MV-4-11 (cell line): ENCODE measurements at regions not wholly inside any gene's neighbourhood (a gene's known extent, or its start where the extent isn't known, plus 50 kb on each side); places are given as distances from the start of the nearest gene placed in this dataset.

ENCODE experiments used
- DNase-seq: peaks from one replicate; lab custom pipeline; 2025; lab: John Stamatoyannopoulos, UW

DNA sequence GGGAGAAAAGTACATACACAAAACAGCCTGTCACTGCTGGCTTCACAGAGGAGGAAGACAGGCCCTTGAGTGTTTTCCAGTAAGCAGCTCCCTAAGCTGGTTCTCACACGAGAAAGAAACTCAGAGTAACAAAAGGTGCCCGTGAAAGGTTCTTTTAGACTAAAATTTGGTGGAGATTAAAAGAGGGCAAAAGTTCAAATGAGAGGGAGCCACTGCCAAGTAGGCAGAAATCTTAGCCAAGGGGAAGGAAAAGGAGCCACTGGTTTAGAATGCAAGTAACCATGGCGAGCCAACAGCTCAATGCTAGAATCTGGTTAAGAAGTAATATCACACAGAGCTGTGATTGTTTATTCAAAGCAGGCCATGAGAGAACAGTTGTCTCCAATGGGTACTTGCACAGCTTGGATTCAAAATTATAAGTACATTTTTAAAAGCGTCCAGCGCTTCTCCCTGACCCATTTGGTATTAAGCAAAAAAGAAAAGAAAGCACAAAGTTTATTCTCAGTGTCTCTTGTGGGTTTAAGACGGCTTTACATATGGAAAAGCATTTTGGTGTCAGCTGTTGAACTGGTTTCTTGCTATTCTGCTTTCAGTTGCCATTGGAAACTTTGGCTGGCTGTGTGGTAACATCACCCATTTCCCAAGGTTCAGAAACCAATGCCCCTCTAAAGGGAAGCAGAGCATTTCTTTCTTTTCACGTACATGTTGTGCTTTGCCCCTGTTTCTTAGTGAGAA is 648.5 kb downstream of the RNF144B start:
- DNase-seq: no peak

DNA sequence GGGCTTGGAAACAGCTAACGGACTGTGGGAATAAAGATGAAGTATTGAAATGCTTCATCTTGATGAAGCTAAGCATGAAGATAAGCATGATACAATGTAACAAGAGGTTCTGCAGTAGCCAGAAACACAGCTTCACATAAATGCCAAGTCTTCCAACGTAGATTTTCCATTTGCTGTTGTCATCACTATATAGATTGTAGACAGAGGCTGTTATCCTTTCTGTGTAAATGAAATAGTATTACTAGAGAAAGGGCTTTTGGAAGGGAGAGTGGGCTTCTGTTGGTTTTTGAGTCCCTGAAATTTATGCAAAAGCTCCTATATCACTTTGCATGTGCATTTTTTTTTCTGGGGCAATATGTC is 649.0 kb downstream of the RNF144B start:
- DNase-seq: no peak

GRCh38 chr6:19037607-19038006 is 650.5 kb downstream of the RNF144B start:
- DNase-seq: no peak

GRCh38 chr6:19039287-19039686 is 652.1 kb downstream of the RNF144B start:
- DNase-seq: no peak

DNA sequence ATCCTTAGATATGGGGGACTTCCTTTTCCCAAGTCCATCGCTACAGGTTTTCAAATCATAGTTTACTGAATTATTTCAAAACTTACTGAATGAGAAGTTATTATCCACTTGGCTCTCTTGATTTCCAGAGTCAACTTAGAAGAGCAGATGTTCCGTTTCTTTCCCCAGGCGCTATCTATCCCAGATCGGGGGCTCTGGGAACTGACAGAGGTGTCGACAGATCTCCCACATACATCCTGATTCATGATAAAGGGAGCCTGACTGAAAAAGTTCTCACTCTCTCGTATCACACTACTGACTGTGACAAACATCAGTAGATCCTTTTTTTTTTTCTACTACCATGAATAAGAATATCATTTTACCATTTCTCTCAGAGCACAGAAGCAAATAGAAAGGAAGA is 654.8 kb downstream of the RNF144B start:
- DNase-seq: no peak

- no peak for DNase-seq
Observed at GRCh38 chr6:19042420-19042819, 655.3 kb downstream of the RNF144B start.

DNA sequence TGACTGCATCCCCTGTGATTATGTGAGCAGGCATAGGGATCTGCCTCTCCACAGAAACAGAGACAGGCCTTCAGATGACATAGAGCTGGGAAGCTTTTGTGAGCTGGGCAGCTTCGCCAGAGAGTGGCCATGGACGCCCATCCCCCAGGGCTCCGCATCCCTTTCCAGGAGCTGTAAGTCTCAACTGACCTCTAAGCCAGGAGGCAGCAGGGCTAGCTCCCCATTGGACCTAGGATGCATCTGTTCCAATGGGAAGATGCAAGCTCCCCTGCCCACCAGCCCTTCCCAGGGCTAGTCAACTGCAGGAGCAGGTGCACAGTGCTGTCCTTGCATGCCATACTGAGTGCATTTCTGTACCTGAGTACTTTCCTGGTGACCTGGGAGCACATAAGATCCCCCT is 663.6 kb downstream of the RNF144B start:
- DNase-seq: no peak

- no peak for DNase-seq
Observed at GRCh38 chr6:19052219-19052618, 665.1 kb downstream of the RNF144B start.

DNA sequence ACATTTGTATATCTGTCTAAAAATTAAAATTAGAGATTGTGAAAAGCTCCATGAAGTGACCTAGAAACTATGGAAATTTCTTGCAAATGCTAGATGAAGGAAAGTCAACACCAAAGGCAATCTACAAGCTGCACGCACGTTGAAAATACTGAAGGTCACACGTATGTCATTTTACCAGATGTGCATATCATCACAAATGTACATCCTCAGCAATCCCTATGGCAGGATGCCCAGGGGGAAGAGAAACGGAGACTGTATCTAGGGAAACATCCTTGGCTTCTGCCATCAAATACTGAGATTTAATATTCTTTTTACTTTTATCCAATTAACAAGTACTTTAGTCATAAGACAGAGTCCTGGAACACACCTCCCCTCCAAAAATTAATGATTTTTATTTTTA is 672.0 kb downstream of the RNF144B start:
- DNase-seq: no peak

DNA sequence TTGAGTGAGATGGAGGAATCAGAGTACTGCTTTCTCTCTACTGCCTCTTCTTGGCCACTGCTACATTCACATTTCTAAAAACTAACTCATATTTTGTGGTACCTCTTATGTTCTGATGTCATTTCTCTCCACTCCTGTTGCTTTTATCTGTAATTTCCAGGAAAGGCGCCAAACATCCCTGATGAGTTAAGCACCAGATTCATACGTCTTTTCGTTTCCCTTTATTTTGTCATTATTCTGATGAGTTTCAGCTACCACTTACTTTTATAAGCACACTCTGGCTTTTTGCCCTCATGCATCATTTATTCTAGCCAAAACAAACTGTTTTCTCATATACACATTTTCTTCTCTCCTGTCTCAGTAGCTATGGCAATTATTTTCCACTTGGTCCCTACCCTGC is 680.0 kb downstream of the RNF144B start:
- no peak for DNase-seq

DNA sequence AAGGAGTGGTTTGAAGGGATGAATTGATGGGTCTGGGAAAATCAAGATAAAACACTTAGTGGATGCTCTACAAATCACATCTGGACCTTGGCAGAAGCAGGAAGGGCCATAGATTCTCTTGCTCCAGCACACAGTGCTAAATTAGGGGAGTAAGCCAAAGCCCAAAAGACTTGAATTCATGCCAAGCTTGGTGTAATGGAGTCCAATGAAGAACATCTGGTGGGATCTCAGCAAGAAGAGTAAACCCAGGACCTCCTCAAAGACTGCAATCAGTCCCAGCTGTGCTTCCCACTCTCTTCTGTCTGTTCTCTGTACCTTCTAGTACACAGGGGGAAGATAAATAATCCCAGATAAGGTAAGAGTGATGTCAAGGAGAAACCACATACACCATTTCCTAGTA is 683.4 kb downstream of the RNF144B start:
- DNase-seq: no peak

DNA sequence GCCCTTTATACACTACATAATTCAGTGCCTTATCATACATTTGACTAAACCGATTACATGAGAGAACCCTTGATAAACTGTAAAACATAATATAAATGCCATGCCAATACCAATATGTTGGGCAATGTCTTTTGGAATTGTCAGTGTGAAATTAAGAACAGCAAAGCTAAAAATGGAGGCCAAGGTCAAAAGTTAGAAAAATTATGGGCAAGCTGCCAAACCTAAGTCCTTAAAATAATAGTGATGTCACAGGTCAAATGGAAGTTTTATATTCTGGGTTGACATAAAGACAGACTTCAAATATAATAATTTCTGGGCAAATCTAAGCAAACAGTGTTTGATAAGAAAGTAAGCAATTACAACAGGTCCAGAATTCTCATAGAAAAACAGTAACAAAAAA is 696.7 kb downstream of the RNF144B start:
- no peak for DNase-seq

GRCh38 chr6:19086480-19086879 is 699.3 kb downstream of the RNF144B start:
- DNase-seq: no peak

DNA sequence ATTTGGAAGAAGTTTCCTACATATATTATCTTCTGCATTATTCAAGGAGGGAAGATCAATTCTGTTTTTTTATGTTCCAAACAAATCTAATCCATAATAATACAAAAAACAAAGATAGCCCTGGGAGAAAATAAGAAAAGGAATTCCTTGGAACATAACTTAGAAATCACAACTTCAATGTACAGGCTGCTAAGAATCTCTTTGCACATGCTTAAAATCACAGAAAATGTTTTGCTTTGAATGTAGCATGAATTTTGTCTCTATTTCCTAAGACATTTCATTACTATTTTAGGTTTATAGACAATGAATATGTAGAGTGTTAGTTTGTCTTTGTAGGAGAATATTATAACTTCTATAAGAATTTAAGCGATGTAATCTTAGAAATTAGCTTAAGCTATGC is 700.1 kb downstream of the RNF144B start:
- DNase-seq: no peak

- DNase-seq: no peak
Observed at GRCh38 chr6:19087897-19088296, 700.7 kb downstream of the RNF144B start.

- DNase-seq: no peak
Observed at GRCh38 chr6:19100752-19101151, 713.6 kb downstream of the RNF144B start.

DNA sequence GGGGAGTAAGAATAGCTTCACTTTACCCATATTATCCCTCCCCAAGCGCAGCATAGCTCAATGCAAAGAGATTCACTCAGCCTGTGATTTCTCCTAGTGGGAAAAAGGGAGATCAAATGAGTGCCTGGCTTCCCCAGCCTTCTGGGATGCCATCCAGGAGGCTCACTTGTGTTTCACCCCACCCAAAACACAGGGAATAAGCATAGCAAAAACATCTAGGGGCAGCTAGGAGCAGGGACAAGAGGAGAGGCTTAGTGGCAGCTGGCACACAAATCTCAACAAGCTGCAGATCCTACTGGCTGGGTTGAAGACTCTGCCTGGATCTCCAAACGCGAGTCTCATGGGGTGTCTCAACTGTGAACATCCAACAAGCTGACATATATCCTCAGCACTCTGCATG is 715.8 kb downstream of the RNF144B start:
- no peak for DNase-seq

DNA sequence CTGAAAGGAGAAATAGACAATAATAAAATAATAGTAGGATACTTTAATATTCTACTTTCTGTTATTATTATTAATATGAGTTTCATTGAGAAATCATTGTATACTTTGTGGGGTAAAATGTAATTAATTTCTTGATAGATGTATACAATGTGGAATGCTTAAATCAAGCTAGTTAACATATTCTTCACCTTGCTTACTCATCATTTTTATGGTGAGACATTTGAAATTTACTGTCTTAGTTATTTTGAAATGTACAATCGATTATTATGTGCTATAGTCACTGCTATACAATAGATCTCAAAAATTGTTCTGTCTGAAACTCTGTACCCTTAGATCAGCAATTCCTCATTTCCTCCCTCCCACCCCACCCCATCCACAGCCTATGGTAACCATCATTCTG is 720.3 kb downstream of the RNF144B start:
- no peak for DNase-seq

DNA sequence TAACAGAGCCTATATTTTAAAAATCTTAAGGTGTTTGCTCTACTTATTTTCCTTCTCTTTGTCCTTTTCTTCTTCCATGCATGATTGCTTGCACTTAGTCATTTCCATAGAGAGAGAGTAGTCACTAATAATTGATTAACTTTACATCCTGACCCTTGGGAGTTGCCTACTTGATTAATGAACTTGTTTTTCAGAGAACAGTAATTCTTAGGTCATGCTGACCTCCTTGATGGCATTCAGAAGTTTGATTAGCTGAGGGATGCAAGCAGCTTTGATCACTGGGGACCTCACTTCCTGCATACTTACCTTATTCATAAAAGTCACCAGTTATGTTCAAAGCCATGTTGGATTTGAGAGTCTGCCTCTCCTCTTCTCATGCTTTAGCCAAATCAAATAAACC is 715.6 kb upstream of the ID4 start:
- DNase-seq: no peak

DNA sequence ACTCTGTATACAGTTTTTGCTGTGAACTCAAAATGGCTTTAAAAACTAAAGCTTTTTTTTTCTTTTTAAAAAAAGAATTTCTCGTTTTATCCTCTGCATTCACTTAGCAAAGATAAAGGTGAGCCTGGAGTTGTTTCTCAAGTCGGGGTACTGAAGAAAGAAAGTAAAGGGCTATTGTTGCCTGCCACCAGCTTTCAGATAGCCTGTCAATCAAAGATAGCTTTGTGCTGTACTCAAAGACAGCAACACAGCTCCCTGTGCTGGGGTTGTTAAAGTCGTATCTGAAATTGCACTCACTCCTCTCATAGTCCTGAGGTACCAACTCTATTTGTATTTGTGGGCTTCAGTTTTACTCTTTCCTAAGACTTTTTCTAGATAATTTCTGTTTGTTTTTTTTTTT is 710.1 kb upstream of the ID4 start:
- no peak for DNase-seq

DNA sequence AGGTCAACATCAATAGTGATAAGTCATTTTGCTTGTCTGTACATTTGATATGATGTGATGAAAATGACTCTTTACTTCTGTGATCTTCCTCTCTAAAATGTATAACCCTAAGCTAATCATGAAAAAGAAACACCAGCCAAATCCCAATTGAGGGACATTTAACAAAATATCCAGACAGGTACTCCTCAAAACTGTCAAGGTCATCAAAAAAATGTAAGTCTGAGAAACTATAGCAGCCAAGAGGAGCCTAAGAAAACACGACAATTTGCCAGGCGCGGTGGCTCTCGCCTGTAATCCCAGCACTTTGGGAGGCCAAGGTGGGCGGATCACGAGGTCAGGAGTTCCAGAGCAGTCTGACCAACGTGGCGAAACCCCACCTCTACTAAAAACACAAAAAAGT is 708.5 kb upstream of the ID4 start:
- DNase-seq: no peak

GRCh38 chr6:19135706-19136105 is 701.5 kb upstream of the ID4 start:
- DNase-seq: no peak

DNA sequence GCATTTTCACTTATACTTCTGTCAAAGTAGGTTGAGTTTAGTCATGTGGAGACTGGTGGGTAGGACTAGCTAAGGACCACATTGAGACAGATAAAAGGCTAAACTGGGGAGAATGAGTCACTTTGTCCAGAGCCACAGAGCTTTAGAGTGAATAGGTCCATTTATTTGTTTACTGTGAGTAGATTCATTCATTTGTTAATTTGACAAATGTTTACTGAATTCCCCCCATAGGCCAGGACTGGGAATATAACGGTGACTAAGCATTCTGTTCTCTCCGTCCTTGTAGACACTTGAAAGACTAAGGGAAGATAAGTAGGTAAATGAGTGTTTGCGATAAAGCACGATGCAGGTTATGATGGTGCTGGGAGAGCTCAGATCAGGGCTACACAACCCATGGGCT is 699.7 kb upstream of the ID4 start:
- no peak for DNase-seq

DNA sequence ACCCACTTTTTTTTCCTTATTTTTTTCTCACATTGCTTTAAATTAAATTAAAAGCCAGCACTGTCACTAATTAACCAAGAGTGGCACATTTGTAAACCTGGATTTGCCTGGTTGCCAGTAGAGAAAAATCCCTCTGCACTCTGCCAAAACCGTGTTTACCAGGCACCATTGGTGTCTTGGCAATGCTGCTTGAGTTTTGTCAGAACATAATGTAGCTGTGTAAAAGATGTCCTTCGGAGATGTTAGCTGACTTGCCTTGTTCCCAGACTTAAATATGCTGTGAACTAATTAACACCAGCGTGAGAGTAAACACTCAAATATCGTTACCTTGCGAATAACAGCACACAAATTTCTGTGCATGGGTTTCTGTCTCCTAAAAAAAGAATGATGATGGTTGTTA is 694.9 kb upstream of the ID4 start:
- no peak for DNase-seq

GRCh38 chr6:19150307-19150706 is 686.9 kb upstream of the ID4 start:
- DNase-seq: no peak
